Lower leg skin (tissue), 3 donors: ENCODE measurements at regions not wholly inside any gene's neighbourhood (a gene's known extent, or its start where the extent isn't known, plus 50 kb on each side); places are given as distances from the start of the nearest gene placed in this dataset.

Experiments
- POLR2A ChIP-seq, 2 donors: fragments of 450-650 bp; IDR thresholded peaks; one replicate each; pipeline ENCODE4 v1.6.1; 2016 to 2017; ENCODE audit warnings: antibody characterized with exemption in 2 of 2, mild to moderate bottlenecking in 1 of 2, moderate library complexity in 1 of 2
- TF ChIP-seq, protein P1 (sequence below), 3 donors: fragments of 450-650 bp; IDR thresholded peaks; one replicate each; pipeline ENCODE4 v1.5.1; 2016; ENCODE audit warnings: antibody characterized with exemption in 3 of 3, mild to moderate bottlenecking in 3 of 3, moderate library complexity in 2 of 3

DNA sequence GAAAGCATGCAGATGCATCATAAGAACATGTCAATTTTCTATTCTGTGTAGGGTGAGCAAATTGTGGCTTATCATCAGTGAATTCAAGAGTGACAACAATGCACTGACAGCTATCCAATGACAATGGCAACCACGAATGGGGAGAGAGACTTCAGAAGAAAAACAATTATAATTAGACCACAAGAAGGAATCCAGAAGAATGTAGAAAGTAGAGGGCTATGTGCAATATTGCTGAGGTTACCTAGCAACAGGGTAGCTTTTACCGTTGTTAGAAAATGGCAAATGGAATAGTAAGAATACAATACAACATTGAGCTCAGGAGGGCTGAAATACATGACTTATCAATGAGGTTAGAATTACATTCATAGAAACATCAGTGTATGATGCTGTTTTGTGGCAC lies 71.1 kb upstream of the SESTD1 start:
- TF ChIP-seq, protein P1, sequence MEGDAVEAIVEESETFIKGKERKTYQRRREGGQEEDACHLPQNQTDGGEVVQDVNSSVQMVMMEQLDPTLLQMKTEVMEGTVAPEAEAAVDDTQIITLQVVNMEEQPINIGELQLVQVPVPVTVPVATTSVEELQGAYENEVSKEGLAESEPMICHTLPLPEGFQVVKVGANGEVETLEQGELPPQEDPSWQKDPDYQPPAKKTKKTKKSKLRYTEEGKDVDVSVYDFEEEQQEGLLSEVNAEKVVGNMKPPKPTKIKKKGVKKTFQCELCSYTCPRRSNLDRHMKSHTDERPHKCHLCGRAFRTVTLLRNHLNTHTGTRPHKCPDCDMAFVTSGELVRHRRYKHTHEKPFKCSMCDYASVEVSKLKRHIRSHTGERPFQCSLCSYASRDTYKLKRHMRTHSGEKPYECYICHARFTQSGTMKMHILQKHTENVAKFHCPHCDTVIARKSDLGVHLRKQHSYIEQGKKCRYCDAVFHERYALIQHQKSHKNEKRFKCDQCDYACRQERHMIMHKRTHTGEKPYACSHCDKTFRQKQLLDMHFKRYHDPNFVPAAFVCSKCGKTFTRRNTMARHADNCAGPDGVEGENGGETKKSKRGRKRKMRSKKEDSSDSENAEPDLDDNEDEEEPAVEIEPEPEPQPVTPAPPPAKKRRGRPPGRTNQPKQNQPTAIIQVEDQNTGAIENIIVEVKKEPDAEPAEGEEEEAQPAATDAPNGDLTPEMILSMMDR (IDR thresholded peaks at IDR 0.05), result no peak
- TF ChIP-seq POLR2A (IDR thresholded peaks at IDR 0.05), result no peak
